HL-60 (cell line): ENCODE measurements at regions not wholly inside any gene's neighbourhood (a gene's known extent, or its start where the extent isn't known, plus 50 kb on each side); places are given as distances from the start of the nearest gene placed in this dataset.

ENCODE experiments used
- DNase-seq, 2 experiments: peaks; one replicate each; pipeline ENCODE4 v3.0.0-alpha.2; 2010 to 2020; ENCODE audit warnings: low read depth in 1 of 2, low spot score in 1 of 2
- H3K27ac ChIP-seq: fragments of 250-450 bp; sonication (Bioruptor Pico); replicated peaks from 2 replicates; pipeline ENCODE4 v1.5.1; 2020; ENCODE audit warnings: mild to moderate bottlenecking, moderate library complexity
- H3K27me3 ChIP-seq: fragments of 250-450 bp; sonication (Bioruptor Pico); 2 replicates; pipeline ENCODE4 v1.5.1; 2021; ENCODE audit warnings: mild to moderate bottlenecking, moderate library complexity; ENCODE audit not compliant: insufficient read depth, poor library complexity, severe bottlenecking
- H3K4me3 ChIP-seq: replicated peaks from 2 replicates; pipeline ENCODE4 v1.5.1; 2011; ENCODE audit warnings: mild to moderate bottlenecking, control low read depth, low read length; ENCODE audit not compliant: insufficient read depth
- GABPA ChIP-seq: IDR thresholded peaks from 2 replicates; pipeline ENCODE4 v1.6.1; 2012; ENCODE audit warnings: low read depth
- POLR2AphosphoS5 ChIP-seq: IDR thresholded peaks from 2 replicates; pipeline ENCODE4 v1.6.1; 2012; ENCODE audit warnings: low read depth
- SPI1 ChIP-seq: IDR thresholded peaks from 2 replicates; pipeline ENCODE4 v1.6.1; 2012; ENCODE audit warnings: low read depth, mild to moderate bottlenecking, borderline replicate concordance
- TF ChIP-seq, protein P1 (sequence below): IDR thresholded peaks from one replicate; pipeline ENCODE4 v1.5.1; 2011; ENCODE audit warnings: low read length, control low read depth, inconsistent platforms; ENCODE audit not compliant: insufficient read depth
- TF ChIP-seq, protein P2 (sequence below): IDR thresholded peaks from 2 replicates; pipeline ENCODE4 v1.6.1; 2012; ENCODE audit warnings: low read depth; ENCODE audit not compliant: insufficient replicate concordance

DNA sequence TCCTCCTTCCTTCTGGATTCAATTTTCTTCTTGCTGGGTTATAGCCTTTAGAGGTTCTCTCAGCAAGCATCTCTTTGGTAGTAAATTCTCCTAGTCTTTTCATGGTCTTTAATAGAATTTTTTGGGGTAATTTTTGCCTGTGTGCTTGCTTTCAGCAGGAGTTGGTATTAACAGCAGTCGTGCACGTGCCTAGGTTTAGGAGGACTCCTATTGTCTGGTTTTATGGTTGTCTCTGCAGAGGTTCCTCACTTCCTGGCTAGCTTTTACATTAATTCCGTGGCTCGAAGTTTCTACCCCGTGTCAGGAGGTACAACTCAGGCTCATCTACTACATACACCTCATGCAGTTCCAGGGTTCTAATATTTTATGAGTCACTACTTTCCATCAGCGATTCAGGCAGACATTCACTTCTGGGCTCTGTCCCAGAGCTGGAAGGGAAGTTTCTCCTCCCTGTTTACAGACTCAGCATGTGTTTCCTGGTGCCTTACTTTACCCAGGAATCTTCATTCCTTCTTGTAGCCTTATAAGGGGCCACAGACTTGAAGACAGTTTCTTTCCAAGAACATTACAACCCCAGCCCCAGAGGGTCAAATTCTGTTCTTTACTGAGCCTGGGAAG is 643.6 kb downstream of the HS3ST4 start:
- H3K4me3 ChIP-seq, result no peak overlapping the region
- H3K27ac ChIP-seq, result no peak overlapping the region
- no peak for DNase-seq
- TF ChIP-seq, protein P1, sequence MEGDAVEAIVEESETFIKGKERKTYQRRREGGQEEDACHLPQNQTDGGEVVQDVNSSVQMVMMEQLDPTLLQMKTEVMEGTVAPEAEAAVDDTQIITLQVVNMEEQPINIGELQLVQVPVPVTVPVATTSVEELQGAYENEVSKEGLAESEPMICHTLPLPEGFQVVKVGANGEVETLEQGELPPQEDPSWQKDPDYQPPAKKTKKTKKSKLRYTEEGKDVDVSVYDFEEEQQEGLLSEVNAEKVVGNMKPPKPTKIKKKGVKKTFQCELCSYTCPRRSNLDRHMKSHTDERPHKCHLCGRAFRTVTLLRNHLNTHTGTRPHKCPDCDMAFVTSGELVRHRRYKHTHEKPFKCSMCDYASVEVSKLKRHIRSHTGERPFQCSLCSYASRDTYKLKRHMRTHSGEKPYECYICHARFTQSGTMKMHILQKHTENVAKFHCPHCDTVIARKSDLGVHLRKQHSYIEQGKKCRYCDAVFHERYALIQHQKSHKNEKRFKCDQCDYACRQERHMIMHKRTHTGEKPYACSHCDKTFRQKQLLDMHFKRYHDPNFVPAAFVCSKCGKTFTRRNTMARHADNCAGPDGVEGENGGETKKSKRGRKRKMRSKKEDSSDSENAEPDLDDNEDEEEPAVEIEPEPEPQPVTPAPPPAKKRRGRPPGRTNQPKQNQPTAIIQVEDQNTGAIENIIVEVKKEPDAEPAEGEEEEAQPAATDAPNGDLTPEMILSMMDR, result no peak
- TF ChIP-seq, protein P2, sequence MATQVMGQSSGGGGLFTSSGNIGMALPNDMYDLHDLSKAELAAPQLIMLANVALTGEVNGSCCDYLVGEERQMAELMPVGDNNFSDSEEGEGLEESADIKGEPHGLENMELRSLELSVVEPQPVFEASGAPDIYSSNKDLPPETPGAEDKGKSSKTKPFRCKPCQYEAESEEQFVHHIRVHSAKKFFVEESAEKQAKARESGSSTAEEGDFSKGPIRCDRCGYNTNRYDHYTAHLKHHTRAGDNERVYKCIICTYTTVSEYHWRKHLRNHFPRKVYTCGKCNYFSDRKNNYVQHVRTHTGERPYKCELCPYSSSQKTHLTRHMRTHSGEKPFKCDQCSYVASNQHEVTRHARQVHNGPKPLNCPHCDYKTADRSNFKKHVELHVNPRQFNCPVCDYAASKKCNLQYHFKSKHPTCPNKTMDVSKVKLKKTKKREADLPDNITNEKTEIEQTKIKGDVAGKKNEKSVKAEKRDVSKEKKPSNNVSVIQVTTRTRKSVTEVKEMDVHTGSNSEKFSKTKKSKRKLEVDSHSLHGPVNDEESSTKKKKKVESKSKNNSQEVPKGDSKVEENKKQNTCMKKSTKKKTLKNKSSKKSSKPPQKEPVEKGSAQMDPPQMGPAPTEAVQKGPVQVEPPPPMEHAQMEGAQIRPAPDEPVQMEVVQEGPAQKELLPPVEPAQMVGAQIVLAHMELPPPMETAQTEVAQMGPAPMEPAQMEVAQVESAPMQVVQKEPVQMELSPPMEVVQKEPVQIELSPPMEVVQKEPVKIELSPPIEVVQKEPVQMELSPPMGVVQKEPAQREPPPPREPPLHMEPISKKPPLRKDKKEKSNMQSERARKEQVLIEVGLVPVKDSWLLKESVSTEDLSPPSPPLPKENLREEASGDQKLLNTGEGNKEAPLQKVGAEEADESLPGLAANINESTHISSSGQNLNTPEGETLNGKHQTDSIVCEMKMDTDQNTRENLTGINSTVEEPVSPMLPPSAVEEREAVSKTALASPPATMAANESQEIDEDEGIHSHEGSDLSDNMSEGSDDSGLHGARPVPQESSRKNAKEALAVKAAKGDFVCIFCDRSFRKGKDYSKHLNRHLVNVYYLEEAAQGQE, result no peak
- TF ChIP-seq POLR2AphosphoS5 (no peak), GABPA (no peak), SPI1 (no peak)
- H3K27me3 ChIP-seq, result no peaks in the 10 kb centered on the region

DNA sequence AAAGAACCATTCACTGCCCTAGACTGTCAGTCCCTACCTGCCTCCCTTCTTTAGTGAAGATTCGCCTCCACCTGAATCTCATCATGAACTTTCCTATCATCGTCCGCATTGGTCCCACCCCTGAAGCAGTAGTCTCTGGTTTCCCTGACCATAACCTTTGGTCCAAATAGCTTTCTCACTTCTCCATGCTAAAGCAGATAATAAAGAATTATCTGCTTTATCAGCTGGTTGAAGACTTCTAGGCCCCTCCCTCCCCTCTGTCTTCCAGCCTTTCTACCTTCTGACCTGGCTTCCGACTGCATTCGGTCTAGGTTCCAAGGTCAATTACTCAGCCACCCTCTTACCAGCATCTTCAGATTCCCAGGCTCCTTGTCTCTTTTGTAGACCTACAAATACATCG is 650.9 kb downstream of the HS3ST4 start:
- H3K27ac ChIP-seq, result no peak overlapping the region
- no peak overlapping the region for H3K4me3 ChIP-seq
- no peak for TF ChIP-seq SPI1
- TF ChIP-seq POLR2AphosphoS5, result no peak
- TF ChIP-seq GABPA, result no peak
- TF ChIP-seq, protein P2, result no peak
- TF ChIP-seq, protein P1, result no peak
- no peaks in the 10 kb centered on the region for H3K27me3 ChIP-seq
- DNase-seq, result no peak

DNA sequence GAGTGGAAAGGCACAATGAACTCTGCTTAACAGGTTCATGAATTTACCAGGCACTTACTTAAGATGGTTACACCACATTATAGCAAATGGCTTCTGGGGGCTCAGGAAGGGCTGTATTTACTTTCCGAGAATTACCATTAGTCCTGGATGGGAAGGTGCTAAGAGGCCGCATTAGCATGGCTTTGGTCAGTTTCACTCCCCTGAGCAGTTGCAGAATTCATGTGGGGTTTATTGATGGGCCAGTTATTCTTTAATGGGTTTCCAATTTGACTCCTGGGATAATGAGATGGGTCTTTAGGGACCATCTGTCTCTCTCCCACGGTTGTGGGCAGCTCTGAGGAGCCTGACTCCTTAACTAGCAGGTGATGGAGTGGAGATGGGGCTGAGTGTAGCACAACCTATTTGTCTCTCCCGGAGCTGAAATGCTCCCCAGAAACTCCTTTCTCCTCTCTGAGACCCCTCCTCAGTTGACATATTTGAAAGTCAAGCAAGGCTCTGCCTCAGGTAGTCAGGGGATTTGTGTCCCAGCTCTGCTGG is 652.5 kb downstream of the HS3ST4 start:
- TF ChIP-seq, protein P1, result no peak
- TF ChIP-seq SPI1, result no peak
- TF ChIP-seq, protein P2, result no peak

More for the DNA sequence above, 652.5 kb downstream of the HS3ST4 start:
- no peak overlapping the region for H3K4me3 ChIP-seq
- no peak for DNase-seq
- H3K27me3 ChIP-seq, result no peaks in the 10 kb centered on the region
- no peak overlapping the region for H3K27ac ChIP-seq
